Neural cell (in vitro differentiated cells): ENCODE measurements at regions not wholly inside any gene's neighbourhood (a gene's known extent, or its start where the extent isn't known, plus 50 kb on each side); places are given as distances from the start of the nearest gene placed in this dataset.

Experiments used
- EP300 ChIP-seq: fragments of 450-650 bp; conservative IDR thresholded peaks from 2 replicates; pipeline ENCODE4 v1.6.1; 2014; ENCODE audit warnings: antibody characterized with exemption, mild to moderate bottlenecking, moderate library complexity; ENCODE audit not compliant: poor library complexity, severe bottlenecking
- EZH2 ChIP-seq: fragments of 200-600, 300-800 bp; shearing (Covaris generic), sonication (generic); IDR thresholded peaks from 2 replicates; pipeline ENCODE4 v1.6.1; 2014; ENCODE audit warnings: antibody characterized with exemption, low read length, borderline replicate concordance, mild to moderate bottlenecking; ENCODE audit not compliant: insufficient read depth, poor library complexity, severe bottlenecking
- POLR2AphosphoS5 ChIP-seq: IDR thresholded peaks from 2 replicates; pipeline ENCODE4 v1.6.1; 2012
- RAD21 ChIP-seq: fragments of 450-650 bp; conservative IDR thresholded peaks from 2 replicates; pipeline ENCODE4 v1.6.1; 2014; ENCODE audit warnings: antibody characterized with exemption, mild to moderate bottlenecking, moderate library complexity
- TF ChIP-seq, protein P1 (sequence below): fragments of 450-650 bp; IDR thresholded peaks from 2 replicates; pipeline ENCODE4 v1.5.1; 2014; ENCODE audit warnings: antibody characterized with exemption, mild to moderate bottlenecking, moderate library complexity; ENCODE audit not compliant: poor library complexity, severe bottlenecking

DNA sequence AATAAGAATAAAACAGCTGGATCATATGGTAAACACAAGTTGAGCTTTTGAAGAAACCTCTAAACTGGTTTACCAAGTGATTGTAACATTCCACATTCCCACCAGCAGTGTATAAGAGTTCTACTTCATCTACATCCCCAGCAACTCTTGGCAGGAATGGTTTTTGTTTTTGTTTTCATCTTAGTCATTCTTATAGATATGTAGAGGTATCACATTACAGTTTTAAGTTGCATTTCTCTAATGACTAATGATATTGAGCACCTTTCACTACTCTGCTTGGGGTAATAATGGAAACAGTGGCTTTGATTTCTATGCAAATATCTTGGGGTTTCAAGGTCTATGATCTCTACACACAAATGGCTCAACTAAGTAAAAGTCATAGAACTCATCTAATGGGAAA lies 614.5 kb downstream of the TBC1D4 start:
- TF ChIP-seq EZH2, result no peak
- TF ChIP-seq EP300, result no peak
- TF ChIP-seq POLR2AphosphoS5, result no peak
- TF ChIP-seq, protein P1, sequence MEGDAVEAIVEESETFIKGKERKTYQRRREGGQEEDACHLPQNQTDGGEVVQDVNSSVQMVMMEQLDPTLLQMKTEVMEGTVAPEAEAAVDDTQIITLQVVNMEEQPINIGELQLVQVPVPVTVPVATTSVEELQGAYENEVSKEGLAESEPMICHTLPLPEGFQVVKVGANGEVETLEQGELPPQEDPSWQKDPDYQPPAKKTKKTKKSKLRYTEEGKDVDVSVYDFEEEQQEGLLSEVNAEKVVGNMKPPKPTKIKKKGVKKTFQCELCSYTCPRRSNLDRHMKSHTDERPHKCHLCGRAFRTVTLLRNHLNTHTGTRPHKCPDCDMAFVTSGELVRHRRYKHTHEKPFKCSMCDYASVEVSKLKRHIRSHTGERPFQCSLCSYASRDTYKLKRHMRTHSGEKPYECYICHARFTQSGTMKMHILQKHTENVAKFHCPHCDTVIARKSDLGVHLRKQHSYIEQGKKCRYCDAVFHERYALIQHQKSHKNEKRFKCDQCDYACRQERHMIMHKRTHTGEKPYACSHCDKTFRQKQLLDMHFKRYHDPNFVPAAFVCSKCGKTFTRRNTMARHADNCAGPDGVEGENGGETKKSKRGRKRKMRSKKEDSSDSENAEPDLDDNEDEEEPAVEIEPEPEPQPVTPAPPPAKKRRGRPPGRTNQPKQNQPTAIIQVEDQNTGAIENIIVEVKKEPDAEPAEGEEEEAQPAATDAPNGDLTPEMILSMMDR, result no peak
- TF ChIP-seq RAD21, result no peak
